ENCODE measurements at regions not wholly inside any gene's neighbourhood (a gene's known extent, or its start where the extent isn't known, plus 50 kb on each side); places are given as distances from the start of the nearest gene placed in this dataset.

DNA sequence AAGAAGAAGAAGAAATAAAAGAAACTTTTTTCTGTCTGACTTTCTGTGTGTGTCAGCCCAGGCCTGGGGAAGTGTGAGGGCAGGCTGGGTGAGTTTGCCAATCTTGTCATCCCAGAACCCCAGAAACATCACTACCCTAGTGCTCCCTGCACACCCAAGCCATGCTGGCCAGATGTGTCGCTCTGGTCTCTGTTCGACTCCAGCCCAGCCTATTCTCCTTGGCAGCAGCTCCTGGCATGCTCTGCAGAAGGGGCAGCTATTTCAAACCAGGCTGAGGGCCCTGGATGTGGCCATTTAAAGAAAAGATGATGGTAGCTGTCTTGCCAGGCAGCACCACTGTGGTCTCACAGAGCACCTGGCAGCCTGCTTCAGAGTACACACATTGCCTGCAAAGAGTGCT is 334.1 kb downstream of the RPS24 start:
- no peak for DNase-seq

DNA sequence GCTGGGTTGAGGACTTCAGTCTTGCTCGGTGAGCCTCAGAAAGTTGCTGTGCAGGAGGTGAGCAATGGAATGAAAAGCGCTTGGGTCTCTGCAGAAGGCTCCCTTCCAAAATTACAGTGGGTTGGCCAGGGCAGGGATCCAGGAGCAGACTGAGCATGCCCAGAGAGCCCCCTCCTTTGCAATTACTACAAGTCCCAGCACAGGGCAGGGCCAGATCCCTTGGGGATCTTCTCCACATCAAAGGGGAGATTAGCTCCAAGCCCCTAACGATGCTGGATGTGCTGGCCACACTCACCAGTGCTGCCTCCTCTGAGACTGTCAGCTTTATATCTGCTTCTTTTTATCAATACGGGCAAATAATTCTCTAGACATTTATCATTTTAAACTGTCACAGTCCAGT is 337.5 kb downstream of the RPS24 start:
- DNase-seq: no peak

DNA sequence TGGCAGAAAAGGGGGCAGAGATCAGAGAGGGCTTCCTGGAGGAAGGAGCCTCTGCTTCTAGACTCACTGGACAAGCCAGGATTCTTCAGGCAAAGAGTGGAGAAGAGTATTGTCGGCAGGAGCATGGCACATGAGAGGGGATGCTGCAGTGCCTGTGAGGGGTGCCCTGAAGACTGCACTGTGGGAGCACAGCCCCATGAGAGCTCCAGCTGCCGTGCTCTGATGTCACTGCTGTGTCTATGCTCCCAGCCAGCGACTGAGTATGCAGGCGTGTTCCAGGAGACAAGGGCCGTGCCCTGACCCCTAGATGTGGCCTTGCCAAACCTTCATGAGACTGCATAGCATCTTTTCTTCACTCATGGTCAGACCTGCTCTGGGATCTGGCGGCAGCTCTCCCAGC is 339.1 kb downstream of the RPS24 start:
- DNase-seq: no peak

DNA sequence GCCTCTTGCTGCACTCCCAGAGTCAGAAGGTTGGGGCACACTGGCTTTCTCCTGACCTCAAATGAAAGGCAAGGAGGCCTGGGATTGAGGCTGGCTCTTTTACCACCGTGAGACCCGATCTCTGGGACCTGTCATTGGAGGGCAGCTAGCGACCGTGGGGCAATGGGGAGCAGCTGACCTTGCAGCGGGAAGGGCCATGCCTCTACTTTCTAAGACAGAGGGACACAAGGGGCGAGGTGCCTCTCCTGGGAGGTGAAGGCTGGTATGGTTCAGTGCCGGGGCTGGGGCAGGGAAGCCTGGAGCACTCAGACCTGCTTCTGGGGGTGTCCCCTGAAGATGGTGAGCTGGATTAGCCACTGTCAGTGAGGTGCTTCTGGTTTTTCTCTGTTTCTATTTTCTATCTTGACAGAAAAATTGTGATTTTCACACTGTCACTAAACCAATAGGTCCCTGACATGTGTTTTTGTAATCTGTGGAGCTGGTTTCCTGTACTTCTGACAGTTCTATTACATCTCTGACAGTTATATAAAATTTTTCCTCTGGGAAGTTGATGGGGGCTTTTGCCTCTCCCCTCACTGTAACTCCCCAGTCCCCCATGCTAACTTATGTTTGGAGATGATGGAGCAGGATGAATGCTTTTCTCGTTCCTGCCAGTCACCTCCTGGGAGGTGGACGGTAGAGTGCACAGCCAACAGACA is 340.8 kb downstream of the RPS24 start:
- DNase-seq: no peak

DNA sequence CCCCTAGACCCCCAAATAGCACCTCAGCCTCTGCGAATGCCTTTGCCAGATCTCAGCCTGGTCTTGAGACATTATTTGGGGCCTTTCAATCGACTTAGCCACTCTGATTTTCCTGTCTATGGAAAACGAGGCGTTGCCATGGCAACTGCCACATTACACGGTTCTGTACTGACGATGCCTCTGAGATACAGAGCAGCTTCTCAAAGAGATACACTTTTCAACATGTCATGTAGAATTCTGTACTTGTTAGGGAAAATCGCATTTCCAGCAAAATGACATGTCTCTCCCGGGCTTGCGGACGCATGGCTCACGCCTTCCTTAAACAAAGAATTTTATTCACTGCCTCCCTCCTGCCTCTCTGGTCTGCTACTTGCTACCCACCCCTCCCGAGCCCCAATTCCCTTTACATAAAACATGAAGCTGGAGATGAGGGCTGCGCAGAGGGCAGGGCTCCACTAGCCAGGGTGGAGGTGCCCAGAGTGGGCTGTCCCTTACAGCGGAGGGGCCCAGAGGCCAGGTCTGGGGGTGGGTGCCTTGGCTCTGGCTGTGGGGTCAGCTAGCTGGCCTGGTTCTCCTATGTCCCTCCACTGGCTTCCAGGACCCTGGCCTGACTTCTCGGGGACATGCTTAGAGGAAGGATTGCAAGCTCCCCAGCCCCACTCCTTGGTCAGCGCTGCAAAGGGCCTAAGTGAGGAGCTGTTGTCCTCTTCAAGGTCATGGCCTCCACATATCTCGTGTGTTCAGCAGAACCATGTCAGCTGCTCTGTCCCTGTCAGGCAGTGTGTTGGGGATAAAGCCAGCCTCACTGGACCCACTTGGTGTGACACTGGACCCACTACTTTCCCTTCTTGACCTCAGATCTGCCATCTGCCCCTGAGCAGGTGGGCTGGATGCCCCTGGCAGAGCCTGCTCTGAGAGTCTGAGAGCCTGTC is 342.5 kb downstream of the RPS24 start:
- DNase-seq: no peak

DNA sequence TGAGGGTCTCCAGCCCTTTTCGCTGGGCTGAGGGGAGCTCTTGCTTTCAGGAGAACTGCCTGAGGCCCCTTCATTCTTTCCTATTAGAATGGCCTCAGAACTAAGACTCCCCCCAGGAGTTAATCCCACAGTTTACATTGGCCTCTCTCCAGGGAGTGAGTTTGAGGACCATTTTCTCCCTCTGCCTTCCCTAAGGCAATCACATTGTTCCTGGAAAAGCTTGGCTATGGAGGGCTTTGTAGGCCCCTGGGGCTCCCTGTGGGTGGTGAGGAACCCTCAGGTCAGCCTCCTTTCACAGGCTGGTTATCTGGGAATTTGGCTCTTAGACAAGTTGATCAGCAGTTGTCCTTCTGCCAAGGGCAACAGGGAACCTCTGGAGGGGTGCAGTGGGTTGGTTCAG is 343.7 kb downstream of the RPS24 start:
- DNase-seq: no peak

DNA sequence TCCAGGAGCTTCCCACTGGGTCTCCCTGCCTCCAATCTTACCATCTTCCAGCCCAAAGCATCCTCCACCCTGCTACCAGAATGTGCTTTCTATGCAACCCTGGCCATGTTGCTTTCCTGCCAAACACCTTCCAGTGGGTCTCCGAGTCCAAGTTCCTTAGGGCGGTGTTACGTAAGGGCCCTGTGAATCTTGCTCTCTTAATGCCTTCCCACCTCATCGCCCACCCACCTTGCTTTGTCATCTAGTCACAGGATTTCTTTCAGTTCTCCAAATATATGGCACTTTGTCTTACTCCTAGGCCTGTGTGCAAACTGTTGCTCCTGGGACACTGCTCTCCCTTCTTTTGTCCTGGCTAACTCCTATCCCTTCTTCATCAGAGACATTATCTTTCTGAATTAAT is 344.5 kb downstream of the RPS24 start:
- DNase-seq: peak; percentile 66 to 85 (median 82)

DNA sequence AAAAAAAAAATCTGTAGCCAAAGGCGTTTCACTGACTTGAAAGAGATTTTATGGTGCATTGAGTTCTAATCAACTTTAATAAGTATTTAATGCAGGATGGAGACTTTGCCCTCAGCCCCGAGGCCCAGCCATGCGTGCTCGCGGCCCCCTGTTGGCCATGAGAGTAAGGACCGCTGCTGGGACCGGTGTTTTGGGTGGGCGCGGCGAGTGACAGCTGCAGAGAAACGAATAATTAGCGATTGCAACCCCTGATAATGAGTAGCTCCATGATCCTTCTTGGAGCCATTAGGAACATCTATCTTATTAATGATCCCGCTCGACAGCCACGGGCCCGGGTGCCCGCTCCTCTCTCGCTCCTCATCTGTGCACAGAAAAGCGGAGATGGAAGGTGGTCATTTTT is 347.4 kb downstream of the RPS24 start:
- peak in 2 of 4 experiments; percentile 23 to 27 for DNase-seq

DNA sequence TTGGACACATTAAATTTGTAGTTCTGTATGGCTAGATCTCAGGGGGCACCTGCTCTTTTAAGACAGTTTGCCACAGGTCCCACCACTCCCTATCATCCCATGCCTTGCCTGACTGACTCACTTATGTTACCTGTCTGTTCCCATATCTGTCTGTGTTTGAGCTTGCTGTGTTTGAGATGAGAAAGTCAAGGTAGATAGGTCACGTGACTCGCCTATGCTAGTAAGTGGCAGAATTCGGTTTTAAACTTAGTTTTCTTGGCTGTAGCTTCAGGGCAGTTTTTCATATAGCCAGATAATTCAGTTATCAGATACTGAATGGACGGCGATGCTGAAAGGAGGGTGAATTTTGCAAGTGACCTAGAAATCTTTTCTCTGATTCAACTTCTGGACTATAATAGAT is 348.4 kb downstream of the RPS24 start:
- no peak for DNase-seq

DNA sequence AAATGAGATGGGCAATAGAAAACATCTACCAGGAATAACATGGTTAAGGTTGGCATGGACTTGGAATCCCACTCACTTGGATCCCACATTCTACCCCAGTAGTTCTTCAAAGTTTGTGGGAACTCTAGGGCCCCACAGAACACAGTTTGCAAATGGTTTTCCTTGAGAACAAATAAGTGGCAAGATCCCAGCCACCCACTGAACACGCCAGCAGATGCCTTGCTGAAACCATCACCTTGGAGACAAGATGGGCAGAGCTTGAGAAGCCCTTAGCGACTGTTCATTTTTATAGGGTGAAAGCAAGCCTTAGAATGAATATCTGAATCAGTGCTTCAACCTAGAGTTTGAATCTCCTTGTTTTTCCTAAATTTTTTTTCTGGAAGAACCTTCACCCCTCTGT is 349.1 kb downstream of the RPS24 start:
- no peak for DNase-seq

DNA sequence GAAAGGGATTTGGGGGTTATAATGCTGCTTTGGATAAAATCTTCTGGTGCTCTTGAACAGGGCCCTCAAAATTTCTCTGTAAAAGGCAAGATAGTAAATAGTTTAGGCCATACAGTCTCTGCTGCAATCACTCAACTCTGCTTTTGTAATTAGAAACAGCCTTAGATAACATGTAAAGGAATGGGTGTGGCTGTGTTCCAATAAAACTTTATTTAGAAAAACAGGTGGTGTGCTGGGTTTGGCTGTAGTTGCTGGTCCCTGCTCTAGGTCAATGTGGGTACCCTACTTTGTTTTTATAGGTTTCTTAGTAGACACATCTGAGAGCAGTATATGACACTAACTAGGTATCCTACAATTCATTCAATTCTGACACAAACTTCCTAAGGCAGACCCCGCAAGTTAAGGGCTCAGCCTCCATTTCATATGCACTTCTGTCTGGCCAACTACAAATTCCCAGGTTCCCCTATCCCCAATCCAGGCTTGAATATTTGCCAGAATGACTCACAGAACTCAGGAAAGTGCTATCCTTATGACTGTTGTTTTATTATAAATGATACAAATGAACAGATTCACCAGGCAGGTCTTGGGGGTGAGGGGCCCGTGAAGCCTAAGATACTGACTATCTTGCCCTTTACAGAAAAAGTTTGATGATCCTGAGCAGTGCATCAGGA is 349.9 kb downstream of the RPS24 start:
- no peak for DNase-seq

DNA sequence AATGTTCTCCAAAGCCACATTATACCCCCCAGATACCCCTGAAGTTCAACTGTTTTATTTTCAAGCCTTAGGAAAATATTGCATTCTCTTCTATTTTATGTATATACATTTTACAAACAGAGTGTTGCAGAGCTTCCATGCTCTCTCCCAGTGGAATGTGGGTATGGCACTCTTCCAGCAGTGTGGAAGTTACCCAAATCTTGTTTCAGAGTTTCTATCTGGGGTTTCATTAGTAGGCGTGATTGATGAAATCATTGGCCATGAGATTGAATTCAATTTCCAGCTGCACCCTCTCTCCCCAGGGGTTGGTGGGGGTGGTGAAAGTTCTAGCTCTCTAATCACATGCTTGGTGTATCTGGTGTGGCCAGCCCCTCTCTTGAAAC is 350.4 kb downstream of the RPS24 start:
- no peak for DNase-seq

DNA sequence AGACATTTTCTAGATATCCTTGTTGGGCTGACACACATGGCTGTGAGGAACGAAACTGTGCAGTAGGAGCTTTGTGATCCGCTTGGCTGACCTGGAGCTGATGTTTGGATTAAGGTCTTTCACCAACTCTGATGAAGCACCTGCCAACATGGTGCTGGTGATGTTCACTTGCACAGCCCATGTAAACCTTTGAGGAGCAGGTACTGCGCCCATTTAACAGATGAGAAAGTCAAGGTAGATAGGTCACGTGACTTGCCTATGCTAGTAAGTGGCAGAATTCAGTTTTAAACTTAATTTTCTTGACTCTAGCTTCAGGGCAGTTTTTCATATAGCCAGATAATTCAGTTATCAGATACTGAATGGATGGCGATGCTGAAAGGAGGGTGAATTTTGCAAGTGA is 351.9 kb downstream of the RPS24 start:
- DNase-seq: no peak

DNA sequence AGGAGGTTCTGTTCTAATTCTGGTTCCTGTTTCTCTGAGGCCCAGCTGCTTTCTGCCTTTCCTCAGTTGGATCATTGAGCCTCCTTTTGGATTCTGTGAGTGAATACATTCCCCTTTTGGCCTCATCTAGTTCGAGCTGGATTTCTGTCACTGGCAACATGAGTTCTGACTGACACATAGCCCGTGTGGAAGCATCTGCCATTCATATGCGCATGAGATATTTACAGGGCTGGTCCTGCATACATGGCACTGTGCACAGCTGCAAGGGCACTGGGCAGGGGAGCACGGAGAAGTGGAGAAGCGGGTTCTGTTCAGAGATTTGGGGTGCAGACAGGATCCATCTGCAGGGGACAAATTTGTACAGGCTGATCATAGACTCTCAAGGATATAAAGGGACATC is 352.8 kb downstream of the RPS24 start:
- no peak for DNase-seq

DNA sequence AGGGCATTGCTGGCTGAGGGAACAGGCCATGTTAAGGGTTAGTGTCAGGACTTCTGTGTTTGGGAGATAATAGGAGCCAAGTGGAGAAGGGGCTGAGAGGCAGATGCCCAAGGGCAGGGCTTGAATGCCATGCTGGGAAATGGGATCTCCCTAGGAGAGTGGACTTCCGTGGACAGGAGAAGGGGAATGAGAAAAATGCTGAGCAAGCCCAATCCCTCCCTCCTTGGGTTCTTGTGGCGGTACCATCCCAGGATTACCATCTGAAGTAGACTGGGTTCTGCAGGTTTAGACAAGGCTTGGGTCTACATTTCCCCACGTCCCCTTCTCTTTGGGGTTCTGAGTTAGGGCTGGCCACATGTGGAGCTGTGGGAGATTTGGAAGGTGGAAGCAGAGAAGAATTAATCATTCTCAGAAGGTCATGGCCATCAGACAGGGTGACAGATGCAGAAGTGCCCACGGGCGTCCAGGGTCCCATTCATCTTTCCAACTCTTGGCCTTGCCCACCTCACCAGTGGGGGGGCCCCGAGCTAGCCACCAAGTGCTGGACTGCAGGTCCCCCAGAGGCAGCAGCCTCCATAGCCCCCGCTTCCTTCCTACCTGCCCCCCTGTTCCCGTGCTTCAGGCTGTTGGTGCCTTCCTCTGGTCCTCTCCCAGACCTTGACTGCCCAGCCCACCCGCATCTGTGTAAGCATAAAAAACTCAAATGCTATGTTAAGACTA is 354.8 kb downstream of the RPS24 start:
- no peak for DNase-seq

DNA sequence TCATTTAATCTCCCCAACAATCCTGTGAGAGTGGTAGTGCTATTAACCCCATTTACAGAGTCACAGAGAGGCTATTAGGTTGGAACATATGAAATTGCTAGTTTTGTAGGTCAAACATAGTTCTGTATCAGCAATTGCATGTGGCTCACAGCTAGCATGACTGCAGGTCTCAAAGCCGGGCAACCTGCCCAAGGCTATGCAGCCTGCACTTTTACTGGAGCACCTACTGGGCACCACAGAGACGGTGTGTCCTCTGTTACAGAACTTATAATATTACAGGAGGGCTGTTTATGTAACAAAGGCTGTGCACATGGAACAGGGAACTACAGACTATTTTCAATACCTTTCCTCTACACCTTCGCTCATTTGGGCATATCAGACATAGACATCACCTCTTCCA is 355.8 kb downstream of the RPS24 start:
- DNase-seq: no peak

DNA sequence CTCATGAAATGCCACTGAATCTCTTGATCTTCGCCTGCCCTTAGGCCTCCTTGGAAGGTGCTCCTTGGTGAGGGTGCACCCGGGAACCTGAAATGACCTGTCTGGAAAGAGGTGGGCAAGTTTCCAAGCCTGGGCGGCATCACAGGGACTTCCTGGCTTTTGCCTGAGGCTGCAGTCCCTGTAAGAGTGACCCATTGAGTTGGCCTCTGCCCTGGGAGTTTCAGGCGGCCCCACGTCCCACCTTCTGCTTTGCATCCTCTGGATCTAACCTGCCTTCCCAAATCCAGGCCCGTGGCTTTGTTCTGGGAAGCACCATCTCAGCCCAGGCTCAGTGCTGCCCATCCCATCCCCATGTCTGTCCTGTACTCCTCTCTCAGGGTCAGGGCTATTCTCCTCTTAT is 356.4 kb downstream of the RPS24 start:
- no peak for DNase-seq

DNA sequence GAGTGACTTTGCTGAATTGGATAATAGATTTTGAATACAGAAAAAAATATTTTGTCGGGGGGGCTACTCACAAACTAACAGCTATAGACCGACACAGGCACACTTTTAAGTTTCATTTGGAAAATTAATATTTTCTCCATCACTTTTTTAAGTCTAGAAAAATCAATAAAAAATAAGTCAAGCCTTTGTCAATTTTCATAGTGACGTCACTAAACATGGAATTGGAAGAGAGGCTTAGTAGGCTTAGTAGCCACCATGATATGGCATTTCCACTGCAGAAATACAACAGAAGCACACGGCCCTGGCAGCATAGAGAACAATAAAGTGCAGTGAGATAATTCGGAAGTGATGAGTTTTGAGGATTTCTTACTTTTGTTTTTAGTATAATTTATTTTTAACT is 357.2 kb downstream of the RPS24 start:
- DNase-seq: no peak

DNA sequence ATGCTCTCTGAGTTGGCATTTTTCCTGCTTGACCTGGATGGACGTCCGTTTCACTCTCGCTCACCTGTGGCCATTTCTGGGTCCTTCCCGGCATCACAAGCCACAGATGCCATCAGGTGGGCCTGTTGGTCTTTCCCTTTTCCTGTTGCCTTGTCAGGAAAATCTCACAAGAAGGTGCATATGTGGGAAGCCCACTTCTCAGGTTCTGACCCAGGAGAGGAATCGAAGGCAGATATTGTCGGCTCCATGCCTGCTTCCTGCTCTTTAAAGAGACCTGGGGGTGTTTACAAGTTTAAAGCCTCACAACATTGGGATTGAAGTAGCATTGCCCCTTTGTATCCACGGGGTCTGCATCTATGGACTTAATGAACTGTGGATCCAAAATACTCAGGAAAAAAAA is 357.9 kb downstream of the RPS24 start:
- DNase-seq: no peak

DNA sequence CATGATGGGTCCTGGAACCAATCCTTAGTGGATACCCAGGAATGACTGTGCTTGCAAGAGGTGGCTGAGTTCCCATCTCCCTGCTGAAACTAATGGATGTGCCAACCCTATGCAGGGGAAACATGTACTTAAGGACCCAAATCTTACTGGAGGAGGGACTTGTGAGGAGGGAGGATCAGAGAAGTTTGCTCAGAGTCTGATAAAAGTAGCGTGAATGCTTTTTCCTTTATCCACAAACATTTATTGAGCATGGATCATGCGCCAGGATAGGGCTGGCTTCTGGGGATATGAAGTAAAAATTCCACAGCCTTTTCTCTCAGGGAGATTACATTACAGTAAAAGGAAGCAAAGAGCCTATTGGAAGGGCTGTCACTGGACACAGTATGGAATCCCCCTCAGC is 358.5 kb downstream of the RPS24 start:
- DNase-seq: no peak

DNA sequence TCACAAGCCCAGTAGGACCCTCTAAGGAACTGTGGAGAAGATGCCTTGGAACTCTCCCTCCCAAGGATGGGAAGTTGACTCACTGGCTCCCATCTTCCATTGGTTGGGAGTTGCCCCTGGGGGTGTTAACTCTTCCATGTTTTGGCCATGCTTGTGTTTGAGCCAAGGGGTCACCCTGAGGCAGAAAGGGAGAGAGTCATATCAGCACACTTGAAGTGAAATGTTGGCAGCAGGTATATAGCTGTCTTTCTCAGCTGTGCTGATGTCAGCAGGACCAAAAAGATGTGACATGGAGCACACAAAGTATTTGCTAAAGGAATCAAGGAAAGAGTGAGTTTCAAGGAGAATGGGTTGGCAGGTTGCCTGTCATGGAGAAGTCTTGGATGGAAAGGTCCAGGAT is 359.4 kb downstream of the RPS24 start:
- no peak for DNase-seq

DNA sequence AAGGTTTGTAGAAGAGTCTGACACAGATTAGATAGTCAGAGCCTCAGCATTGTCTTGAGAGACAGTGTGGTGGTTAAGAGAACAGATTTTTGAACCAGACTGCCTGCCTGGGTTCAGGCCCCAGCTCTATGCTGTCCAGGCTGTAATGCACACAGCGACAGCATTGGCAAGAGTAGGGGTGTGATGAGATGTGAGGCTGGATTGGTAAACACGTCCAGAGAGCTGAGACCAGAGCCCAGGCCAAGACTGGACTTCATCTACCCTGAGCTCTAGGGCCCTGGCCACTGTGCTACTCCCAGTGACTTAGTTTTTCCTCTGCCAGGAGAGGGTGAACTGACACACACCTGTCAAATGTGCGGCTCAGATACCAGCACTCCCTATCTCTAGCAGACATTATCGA is 360.4 kb downstream of the RPS24 start:
- no peak for DNase-seq

DNA sequence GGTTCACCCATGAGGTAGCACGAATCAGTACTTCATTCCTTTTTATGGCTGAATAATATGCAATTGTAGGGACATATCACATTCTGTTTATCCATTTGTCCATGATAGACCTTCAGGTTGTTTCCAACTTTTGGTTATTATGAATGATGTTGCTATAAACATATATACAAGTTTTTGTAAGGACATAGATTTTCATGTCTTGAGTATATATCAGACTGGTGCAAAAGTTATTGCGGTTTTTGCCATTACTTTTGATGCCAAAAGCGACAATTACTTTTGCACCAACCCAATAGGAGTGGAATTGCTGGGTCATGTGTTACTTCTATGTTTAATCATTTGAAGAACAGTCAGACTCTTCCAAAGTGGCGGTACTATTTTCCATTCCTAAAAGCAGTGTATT is 361.5 kb downstream of the RPS24 start:
- no peak for DNase-seq

Measured in suppressor macrophage (primary cell).